GM19043 (cell line): ENCODE measurements at regions not wholly inside any gene's neighbourhood (a gene's known extent, or its start where the extent isn't known, plus 50 kb on each side); places are given as distances from the start of the nearest gene placed in this dataset.

ENCODE experiments used
- ATAC-seq: cut with Tn5 transposase; IDR thresholded peaks from one replicate; pipeline ENCODE4 v1.9.1; 2021; ENCODE audit warnings: low read depth; ENCODE audit not compliant: unreplicated experiment

- no peak for ATAC-seq
These were observed 277.5 kb upstream of the CDIN1 start for GRCh38 chr15:36301947-36302346.

GRCh38 chr15:36313021-36313420, 266.4 kb upstream of the CDIN1 start:
- no peak for ATAC-seq

GRCh38 chr15:36313736-36314280, 265.6 kb upstream of the CDIN1 start:
- ATAC-seq = no peak

- no peak for ATAC-seq
These were observed 263.8 kb upstream of the CDIN1 start for GRCh38 chr15:36315649-36316048.

- ATAC-seq = no peak
These were observed 255.8 kb upstream of the CDIN1 start for GRCh38 chr15:36323615-36324014.

- ATAC-seq = no peak
These were observed 254.2 kb upstream of the CDIN1 start for GRCh38 chr15:36325206-36325605.

GRCh38 chr15:36329592-36329991, 249.8 kb upstream of the CDIN1 start:
- ATAC-seq = no peak

- no peak for ATAC-seq
These were observed 248.8 kb upstream of the CDIN1 start for GRCh38 chr15:36330598-36330997.

GRCh38 chr15:36331531-36332275, 247.7 kb upstream of the CDIN1 start:
- no peak for ATAC-seq

- no peak for ATAC-seq
These were observed 247.1 kb upstream of the CDIN1 start for GRCh38 chr15:36332301-36332700.

GRCh38 chr15:36332896-36333295, 246.5 kb upstream of the CDIN1 start:
- no peak for ATAC-seq

GRCh38 chr15:36334059-36334458, 245.4 kb upstream of the CDIN1 start:
- no peak for ATAC-seq

GRCh38 chr15:36335224-36335623, 244.2 kb upstream of the CDIN1 start:
- ATAC-seq = no peak

GRCh38 chr15:36335659-36336058, 243.8 kb upstream of the CDIN1 start:
- ATAC-seq = no peak

GRCh38 chr15:36344887-36345286, 234.5 kb upstream of the CDIN1 start:
- ATAC-seq = no peak

- ATAC-seq = no peak
These were observed 232.1 kb upstream of the CDIN1 start for GRCh38 chr15:36347272-36347858.

- ATAC-seq = no peak
These were observed 223.0 kb upstream of the CDIN1 start for GRCh38 chr15:36356466-36356865.

GRCh38 chr15:36356978-36357601, 222.3 kb upstream of the CDIN1 start:
- no peak for ATAC-seq

- ATAC-seq = no peak
These were observed 221.3 kb upstream of the CDIN1 start for GRCh38 chr15:36358094-36358493.

GRCh38 chr15:36358523-36358922, 220.9 kb upstream of the CDIN1 start:
- no peak for ATAC-seq

- no peak for ATAC-seq
These were observed 220.1 kb upstream of the CDIN1 start for GRCh38 chr15:36359286-36359685.
